DND-41 (cell line): ENCODE measurements at regions not wholly inside any gene's neighbourhood (a gene's known extent, or its start where the extent isn't known, plus 50 kb on each side); places are given as distances from the start of the nearest gene placed in this dataset.

ENCODE experiments used
- CTCF ChIP-seq: IDR thresholded peaks from 2 replicates; pipeline ENCODE4 v1.5.1; 2012; ENCODE audit warnings: borderline replicate concordance, low read length, moderate library complexity, mild to moderate bottlenecking; ENCODE audit not compliant: poor library complexity, severe bottlenecking; ENCODE audit errors: extremely low read depth
- EZH2 ChIP-seq: IDR thresholded peaks from 3 replicates; pipeline ENCODE4 v1.6.1; 2012; ENCODE audit warnings: borderline replicate concordance, low read depth, mild to moderate bottlenecking, moderate library complexity, low read length, inconsistent platforms; ENCODE audit not compliant: severe bottlenecking

DNA sequence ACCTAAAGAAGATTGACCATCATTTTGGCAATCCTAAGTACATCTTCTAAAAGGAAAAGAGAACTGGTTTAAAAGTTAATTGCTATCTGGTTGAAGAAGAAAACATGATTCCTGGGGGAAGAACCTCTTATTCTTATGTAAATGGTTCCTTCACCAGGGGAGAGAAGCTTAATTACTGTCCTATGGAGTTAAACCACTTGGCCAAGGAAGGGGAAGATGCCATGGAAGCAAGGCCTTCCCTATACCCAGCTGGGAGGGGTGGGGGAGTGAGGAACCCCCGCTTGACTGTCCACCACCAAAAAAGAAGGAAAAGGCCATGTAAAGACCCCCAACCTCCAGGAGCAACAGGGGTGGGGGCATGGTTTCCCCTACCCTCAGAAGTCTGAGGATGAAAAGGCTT is 962.1 kb downstream of the GRIK2 start:
- no peak for TF ChIP-seq CTCF
- TF ChIP-seq EZH2: no peak
